BE2C (cell line): ENCODE measurements at regions not wholly inside any gene's neighbourhood (a gene's known extent, or its start where the extent isn't known, plus 50 kb on each side); places are given as distances from the start of the nearest gene placed in this dataset.

ENCODE experiments used
- DNase-seq: peaks from one replicate; pipeline ENCODE4 v3.0.0-alpha.2; 2020
- H3K27me3 ChIP-seq: fragments of 250-450 bp; sonication (Bioruptor Pico); 2 replicates; pipeline ENCODE4 v1.5.1; 2020; ENCODE audit warnings: mild to moderate bottlenecking
- H3K36me3 ChIP-seq: fragments of 250-450 bp; sonication (Bioruptor Pico); 2 replicates; pipeline ENCODE4 v1.5.1; 2020; ENCODE audit warnings: mild to moderate bottlenecking
- H3K4me1 ChIP-seq: fragments of 250-450 bp; sonication (Bioruptor Pico); 2 replicates; pipeline ENCODE4 v1.5.1; 2020
- H3K4me3 ChIP-seq: 2 replicates; pipeline ENCODE4 v1.5.1; 2011; ENCODE audit warnings: low read depth, low read length
- H3K9me3 ChIP-seq: fragments of 250-450 bp; sonication (Bioruptor Pico); 2 replicates; pipeline ENCODE4 v1.5.1; 2020
- TF ChIP-seq, protein P1 (sequence below): IDR thresholded peaks from 2 replicates; pipeline ENCODE4 v1.5.1; 2012; ENCODE audit warnings: mild to moderate bottlenecking, low read depth, low read length

GRCh38 chr11:45436118-45436517 lies 150.0 kb upstream of the SYT13 start:
- no peaks in the 10 kb centered on the region for H3K4me1 ChIP-seq
- H3K36me3 ChIP-seq: no peaks in the 10 kb centered on the region
- DNase-seq: no peak
- no peaks in the 10 kb centered on the region for H3K9me3 ChIP-seq
- no peak overlapping the region for H3K4me3 ChIP-seq
- TF ChIP-seq, protein P1, sequence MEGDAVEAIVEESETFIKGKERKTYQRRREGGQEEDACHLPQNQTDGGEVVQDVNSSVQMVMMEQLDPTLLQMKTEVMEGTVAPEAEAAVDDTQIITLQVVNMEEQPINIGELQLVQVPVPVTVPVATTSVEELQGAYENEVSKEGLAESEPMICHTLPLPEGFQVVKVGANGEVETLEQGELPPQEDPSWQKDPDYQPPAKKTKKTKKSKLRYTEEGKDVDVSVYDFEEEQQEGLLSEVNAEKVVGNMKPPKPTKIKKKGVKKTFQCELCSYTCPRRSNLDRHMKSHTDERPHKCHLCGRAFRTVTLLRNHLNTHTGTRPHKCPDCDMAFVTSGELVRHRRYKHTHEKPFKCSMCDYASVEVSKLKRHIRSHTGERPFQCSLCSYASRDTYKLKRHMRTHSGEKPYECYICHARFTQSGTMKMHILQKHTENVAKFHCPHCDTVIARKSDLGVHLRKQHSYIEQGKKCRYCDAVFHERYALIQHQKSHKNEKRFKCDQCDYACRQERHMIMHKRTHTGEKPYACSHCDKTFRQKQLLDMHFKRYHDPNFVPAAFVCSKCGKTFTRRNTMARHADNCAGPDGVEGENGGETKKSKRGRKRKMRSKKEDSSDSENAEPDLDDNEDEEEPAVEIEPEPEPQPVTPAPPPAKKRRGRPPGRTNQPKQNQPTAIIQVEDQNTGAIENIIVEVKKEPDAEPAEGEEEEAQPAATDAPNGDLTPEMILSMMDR: no peak
- no peaks in the 10 kb centered on the region for H3K27me3 ChIP-seq

GRCh38 chr11:45435706-45436105 lies 149.6 kb upstream of the SYT13 start:
- TF ChIP-seq, protein P1: no peak
- Histone ChIP-seq H3K4me3 (no peak overlapping the region), H3K36me3 (no peaks in the 10 kb centered on the region), H3K27me3 (no peaks in the 10 kb centered on the region), H3K4me1 (no peaks in the 10 kb centered on the region), H3K9me3 (no peaks in the 10 kb centered on the region)
- no peak for DNase-seq

GRCh38 chr11:45432910-45433309 lies 146.8 kb upstream of the SYT13 start:
- Histone ChIP-seq H3K36me3 (no peaks in the 10 kb centered on the region), H3K27me3 (no peaks in the 10 kb centered on the region), H3K4me3 (no peak overlapping the region), H3K4me1 (no peaks in the 10 kb centered on the region), H3K9me3 (no peaks in the 10 kb centered on the region)
- TF ChIP-seq, protein P1: no peak
- DNase-seq: no peak

- no peaks in the 10 kb centered on the region for H3K36me3 ChIP-seq
- H3K9me3 ChIP-seq: no peaks in the 10 kb centered on the region
- TF ChIP-seq, protein P1: no peak
- H3K27me3 ChIP-seq: no peaks in the 10 kb centered on the region
- no peak overlapping the region for H3K4me3 ChIP-seq
- no peaks in the 10 kb centered on the region for H3K4me1 ChIP-seq
- DNase-seq: no peak
Observed at GRCh38 chr11:45432100-45432499, 146.0 kb upstream of the SYT13 start.

DNA sequence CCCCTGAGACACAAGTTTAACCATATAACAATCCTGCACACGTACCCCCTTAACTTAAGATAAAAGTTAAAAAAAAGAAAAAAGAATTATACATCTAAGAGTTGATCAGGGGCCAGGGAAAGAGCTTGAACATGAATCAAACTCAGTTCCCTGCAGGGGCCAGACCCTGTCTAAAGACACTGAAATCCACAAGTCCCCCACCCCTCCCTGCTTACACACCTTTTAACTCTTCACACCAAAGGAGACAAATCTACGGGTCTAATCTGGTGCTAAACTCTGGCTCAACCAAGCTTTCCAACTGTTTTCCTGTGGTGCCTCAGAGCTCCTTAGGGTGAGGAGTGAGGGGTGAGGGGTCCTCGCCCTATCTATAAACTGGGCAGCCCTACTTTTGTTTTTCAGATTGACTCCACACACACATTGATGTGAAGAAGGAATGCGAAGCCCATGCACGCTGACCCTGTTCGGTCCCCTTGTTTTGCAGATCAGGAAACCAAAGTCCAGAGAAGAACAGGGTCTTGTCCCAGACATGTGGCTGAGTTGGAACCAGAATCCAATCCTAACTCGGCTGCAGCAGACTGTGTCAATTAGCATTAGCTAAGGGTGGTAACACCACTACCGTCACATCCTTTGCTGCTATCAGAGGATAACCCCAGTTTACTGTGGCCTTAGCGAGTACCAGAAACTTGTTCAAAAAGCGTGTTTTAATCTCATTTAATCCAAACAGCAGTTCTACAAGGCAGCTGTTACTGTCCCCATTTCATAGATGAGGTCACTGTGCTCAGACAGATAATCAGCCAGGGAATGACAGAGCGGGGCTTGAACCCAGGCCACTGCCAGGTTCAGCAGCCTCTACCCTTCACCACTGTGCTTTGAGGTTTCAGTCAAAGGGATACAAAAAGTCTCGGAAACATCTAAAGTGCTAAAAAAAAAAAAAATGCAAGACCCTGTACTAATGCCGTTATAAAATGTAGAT lies 145.2 kb upstream of the SYT13 start:
- Histone ChIP-seq H3K9me3 (no peaks in the 10 kb centered on the region), H3K4me3 (no peak overlapping the region), H3K4me1 (no peaks in the 10 kb centered on the region), H3K36me3 (no peaks in the 10 kb centered on the region), H3K27me3 (no peaks in the 10 kb centered on the region)
- TF ChIP-seq, protein P1: no peak
- no peak for DNase-seq

DNA sequence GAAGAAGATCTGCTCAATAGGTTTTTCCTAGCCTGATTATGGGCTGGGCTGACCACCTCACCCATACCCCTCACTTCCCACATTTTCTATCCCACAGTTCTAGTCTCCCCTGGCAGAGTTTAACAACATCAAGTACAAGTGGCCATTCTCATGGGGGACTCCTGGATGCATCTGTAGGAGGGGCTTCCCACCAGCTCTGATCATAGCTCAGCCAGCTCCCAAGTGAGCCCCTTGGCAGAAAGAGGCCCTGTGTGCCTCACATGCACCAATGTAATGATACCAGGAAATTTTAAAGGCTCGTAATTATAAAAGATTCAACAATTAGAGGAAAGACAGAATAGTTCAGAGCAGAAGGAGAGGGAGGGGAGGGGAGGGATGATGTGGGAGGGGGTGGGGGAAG lies 144.2 kb upstream of the SYT13 start:
- Histone ChIP-seq H3K36me3 (no peaks in the 10 kb centered on the region), H3K4me3 (no peak overlapping the region), H3K4me1 (no peaks in the 10 kb centered on the region), H3K27me3 (no peaks in the 10 kb centered on the region), H3K9me3 (no peaks in the 10 kb centered on the region)
- no peak for DNase-seq
- TF ChIP-seq, protein P1: no peak
